ENCODE measurements at regions not wholly inside any gene's neighbourhood (a gene's known extent, or its start where the extent isn't known, plus 50 kb on each side); places are given as distances from the start of the nearest gene placed in this dataset.
"Not testable (repeated sequence)": the region's sequence is repeated elsewhere in the genome, so short reads cannot be mapped to it uniquely, and the experiment has no call there.

DNA sequence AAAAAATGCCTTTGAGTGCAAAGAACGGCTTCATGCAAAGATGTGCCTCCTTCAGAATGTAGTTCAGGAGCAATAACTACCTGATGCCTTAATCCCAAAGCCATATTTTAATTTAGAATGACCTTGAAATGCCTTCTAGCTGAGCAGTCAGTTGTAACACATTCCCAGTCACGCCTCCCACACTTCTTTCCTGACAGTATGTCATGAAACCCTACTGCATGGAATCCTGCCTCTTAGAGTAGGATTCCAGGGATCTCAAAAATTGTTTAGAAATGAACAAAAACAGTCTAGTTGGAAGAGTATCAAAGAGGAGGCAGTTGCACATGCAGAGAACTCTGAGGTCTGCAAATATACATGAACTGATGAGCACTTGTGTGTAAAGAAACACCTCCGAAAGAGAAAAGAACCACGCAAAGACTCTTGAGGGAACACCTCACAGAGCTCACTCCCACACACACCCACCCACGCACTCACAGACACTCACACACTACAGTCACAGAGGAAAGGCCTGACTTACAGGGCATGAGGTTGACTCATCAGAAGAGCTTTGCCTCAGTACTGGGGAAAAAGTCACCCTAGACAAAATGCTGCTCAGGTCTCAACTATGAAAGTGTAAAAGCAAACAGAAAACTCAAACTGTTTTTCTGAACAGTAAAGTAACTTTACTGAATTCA, 77.4 kb downstream of the GGTLC2 start:
- H3K4me3 ChIP-seq (ENCODE audit: low read length) = no peak overlapping the region
- H3K9me3 ChIP-seq (ENCODE audit: insufficient read depth, low read depth, low read length) = no peaks in the 10 kb centered on the region
- no peaks in the 10 kb centered on the region for H3K4me1 ChIP-seq (ENCODE audit: insufficient read depth, low read length)
- H3K27me3 ChIP-seq (ENCODE audit: insufficient read depth, low read length) = peaks cover 95% of the 10 kb centered on the region
- H3K36me3 ChIP-seq (ENCODE audit: insufficient read depth, low read depth, low read length) = no peaks in the 10 kb centered on the region
- no peak overlapping the region for H3K9ac ChIP-seq (ENCODE audit: low read depth, low read length)
- H3K27ac ChIP-seq (ENCODE audit: low read length) = no peak overlapping the region

DNA sequence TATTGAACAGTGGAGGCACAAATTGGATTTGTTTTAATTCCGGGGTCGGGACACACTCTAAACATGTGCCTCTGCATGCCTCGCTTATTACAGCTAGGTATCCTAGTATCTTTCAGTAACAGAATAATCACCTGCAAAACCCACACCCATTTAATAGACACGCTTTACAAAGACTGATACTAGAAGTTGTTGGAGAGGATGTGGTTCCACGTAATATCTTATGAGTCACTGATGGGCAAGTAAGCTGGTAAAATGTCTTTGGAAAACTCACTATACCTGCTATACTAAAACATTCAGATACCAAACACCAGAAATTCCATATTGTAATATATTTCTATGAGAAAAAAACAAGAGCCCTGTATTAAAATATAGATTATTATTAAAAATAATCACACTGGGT, 84.0 kb downstream of the GGTLC2 start:
- H3K27ac ChIP-seq (ENCODE audit: low read length) = no peak overlapping the region
- H3K4me1 ChIP-seq (ENCODE audit: insufficient read depth, low read length) = no peaks in the 10 kb centered on the region
- H3K9ac ChIP-seq (ENCODE audit: low read depth, low read length) = no peak overlapping the region
- no peak overlapping the region for H3K4me3 ChIP-seq (ENCODE audit: low read length)
- peaks cover 92% of the 10 kb centered on the region for H3K27me3 ChIP-seq (ENCODE audit: insufficient read depth, low read length)
- H3K9me3 ChIP-seq (ENCODE audit: insufficient read depth, low read depth, low read length) = no peaks in the 10 kb centered on the region
- H3K36me3 ChIP-seq (ENCODE audit: insufficient read depth, low read depth, low read length) = no peaks in the 10 kb centered on the region

DNA sequence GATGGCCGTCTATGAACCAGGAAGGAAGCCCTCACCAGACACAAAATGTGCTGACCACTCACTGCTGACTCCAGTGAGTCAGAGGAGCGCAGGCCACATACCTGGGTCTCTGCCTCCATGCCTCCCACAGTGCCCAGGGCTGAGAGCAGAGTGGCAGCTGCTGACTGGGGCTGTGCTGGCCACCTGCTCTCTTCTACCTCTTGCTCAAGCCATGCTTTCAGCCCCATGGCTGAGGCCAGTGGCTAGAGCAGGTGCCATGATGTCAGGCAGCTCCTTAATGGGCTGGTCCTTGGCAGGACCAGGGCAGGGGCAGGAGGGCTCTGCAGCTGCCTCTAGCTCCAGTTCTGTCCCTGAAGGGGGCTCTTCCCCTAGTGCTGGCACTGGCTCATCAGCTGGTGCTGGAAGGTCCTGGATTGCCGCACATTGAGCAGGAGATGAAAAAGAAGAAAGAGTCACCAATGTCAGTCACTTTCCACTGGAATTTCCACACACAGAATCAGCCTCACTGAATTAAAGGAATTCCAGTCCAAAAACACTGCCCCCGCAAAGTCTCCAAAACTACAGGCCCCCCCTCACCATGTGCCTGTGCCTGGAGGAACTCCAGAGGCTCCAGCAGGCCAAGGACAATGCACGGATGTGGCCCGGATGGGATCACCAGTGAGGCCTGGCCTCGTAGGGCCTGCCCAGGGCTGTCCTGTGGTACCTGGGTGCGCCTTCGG, 86.4 kb downstream of the GGTLC2 start:
- no peaks in the 10 kb centered on the region for H3K4me1 ChIP-seq (ENCODE audit: insufficient read depth, low read length)
- no peaks in the 10 kb centered on the region for H3K36me3 ChIP-seq (ENCODE audit: insufficient read depth, low read depth, low read length)
- H3K9me3 ChIP-seq (ENCODE audit: insufficient read depth, low read depth, low read length) = no peaks in the 10 kb centered on the region
- no peak overlapping the region for H3K27ac ChIP-seq (ENCODE audit: low read length)
- no peak overlapping the region for H3K9ac ChIP-seq (ENCODE audit: low read depth, low read length)
- H3K27me3 ChIP-seq (ENCODE audit: insufficient read depth, low read length) = peaks cover 82% of the 10 kb centered on the region
- H3K4me3 ChIP-seq (ENCODE audit: low read length) = no peak overlapping the region

GRCh38 chr22:22731374-22731676, 86.9 kb downstream of the GGTLC2 start:
- H3K4me3 ChIP-seq (ENCODE audit: low read length) = no peak overlapping the region
- H3K9me3 ChIP-seq (ENCODE audit: insufficient read depth, low read depth, low read length) = no peaks in the 10 kb centered on the region
- no peak overlapping the region for H3K9ac ChIP-seq (ENCODE audit: low read depth, low read length)
- no peaks in the 10 kb centered on the region for H3K36me3 ChIP-seq (ENCODE audit: insufficient read depth, low read depth, low read length)
- H3K27ac ChIP-seq (ENCODE audit: low read length) = no peak overlapping the region
- H3K4me1 ChIP-seq (ENCODE audit: insufficient read depth, low read length) = no peaks in the 10 kb centered on the region
- peaks cover 82% of the 10 kb centered on the region for H3K27me3 ChIP-seq (ENCODE audit: insufficient read depth, low read length)

DNA sequence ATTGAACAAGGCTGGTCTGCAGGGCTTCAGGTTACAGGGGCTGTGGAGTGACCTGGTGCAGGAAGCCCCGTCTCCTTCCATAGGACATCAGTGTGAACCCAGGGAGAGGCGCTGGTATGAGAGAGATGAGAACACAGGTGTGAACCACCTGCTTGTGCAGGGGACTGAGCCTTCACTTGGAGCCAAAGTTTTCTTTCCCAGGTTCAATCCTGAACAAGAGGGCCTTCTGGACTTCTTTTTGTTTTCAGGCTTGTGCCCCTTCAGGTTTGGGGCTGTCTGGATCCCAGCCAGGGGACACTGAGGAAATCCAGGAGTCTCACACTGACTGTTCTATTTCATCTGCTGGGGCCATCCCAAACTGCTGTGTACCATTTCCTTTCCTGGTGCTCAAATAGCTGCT, 88.6 kb downstream of the GGTLC2 start:
- peaks cover 83% of the 10 kb centered on the region for H3K27me3 ChIP-seq (ENCODE audit: insufficient read depth, low read length)
- not testable (repeated sequence) for H3K27ac ChIP-seq (ENCODE audit: low read length); H3K36me3 ChIP-seq (ENCODE audit: insufficient read depth, low read depth, low read length); H3K4me3 ChIP-seq (ENCODE audit: low read length); H3K9ac ChIP-seq (ENCODE audit: low read depth, low read length); H3K4me1 ChIP-seq (ENCODE audit: insufficient read depth, low read length); H3K9me3 ChIP-seq (ENCODE audit: insufficient read depth, low read depth, low read length)

DNA sequence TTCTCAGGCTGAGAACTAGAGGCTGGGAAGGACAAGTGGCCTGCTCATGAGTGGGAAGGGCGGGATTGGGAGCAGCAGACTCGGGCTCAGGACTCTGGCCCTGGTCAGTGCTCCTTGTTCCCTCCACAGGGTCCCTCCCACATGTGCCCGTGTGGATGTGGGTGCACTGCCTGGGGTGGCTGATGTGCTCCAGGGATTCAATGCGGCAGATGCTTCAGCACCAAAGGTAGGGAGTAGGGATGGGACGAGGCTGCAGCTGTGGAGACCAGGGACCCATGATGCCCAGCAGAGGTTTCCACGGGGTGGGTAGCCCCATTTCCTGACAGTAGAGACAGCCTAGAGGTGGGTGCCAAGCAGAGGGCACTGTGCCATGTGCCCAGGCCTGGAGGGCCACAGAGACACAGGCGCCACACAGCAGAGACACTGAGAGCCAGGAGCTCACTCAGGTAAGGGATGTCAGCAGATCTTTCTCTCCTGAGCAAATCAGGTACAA, 89.5 kb downstream of the GGTLC2 start:
- H3K27me3 ChIP-seq (ENCODE audit: insufficient read depth, low read length) = peaks cover 84% of the 10 kb centered on the region
- H3K9ac ChIP-seq (ENCODE audit: low read depth, low read length) = no peak overlapping the region
- H3K27ac ChIP-seq (ENCODE audit: low read length) = no peak overlapping the region

GRCh38 chr22:22734395-22735272, 90.2 kb downstream of the GGTLC2 start:
- not testable (repeated sequence) for H3K27ac ChIP-seq (ENCODE audit: low read length); H3K9me3 ChIP-seq (ENCODE audit: insufficient read depth, low read depth, low read length); H3K36me3 ChIP-seq (ENCODE audit: insufficient read depth, low read depth, low read length); H3K4me3 ChIP-seq (ENCODE audit: low read length); H3K9ac ChIP-seq (ENCODE audit: low read depth, low read length); H3K4me1 ChIP-seq (ENCODE audit: insufficient read depth, low read length)
- H3K27me3 ChIP-seq (ENCODE audit: insufficient read depth, low read length) = peaks cover 84% of the 10 kb centered on the region

More for the DNA sequence above, 89.5 kb downstream of the GGTLC2 start:
- no peaks in the 10 kb centered on the region for H3K4me1 ChIP-seq (ENCODE audit: insufficient read depth, low read length)
- H3K9me3 ChIP-seq (ENCODE audit: insufficient read depth, low read depth, low read length) = no peaks in the 10 kb centered on the region
- no peak overlapping the region for H3K4me3 ChIP-seq (ENCODE audit: low read length)
- no peaks in the 10 kb centered on the region for H3K36me3 ChIP-seq (ENCODE audit: insufficient read depth, low read depth, low read length)

DNA sequence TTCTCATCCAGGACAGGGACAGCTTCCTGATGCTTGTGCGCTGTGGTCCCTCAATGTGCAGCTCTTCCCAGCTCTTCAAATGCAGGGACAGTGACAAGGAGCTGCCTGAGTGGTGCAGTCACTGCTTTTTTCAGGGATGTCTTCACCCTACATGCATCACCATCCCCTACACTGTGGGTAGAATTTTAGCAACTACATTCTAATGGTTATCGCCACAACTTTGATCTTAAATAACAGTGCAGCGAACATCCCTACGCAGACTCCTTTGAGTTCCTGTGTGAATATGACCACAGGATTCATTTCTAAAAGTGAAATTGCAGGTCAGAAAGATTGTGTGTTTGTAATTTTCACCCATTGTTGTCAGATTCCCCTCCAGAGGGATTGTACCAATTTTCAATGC, 90.9 kb downstream of the GGTLC2 start:
- H3K4me1 ChIP-seq (ENCODE audit: insufficient read depth, low read length); H3K4me3 ChIP-seq (ENCODE audit: low read length); H3K36me3 ChIP-seq (ENCODE audit: insufficient read depth, low read depth, low read length); H3K9ac ChIP-seq (ENCODE audit: low read depth, low read length); H3K9me3 ChIP-seq (ENCODE audit: insufficient read depth, low read depth, low read length); H3K27ac ChIP-seq (ENCODE audit: low read length): not testable (repeated sequence)
- H3K27me3 ChIP-seq (ENCODE audit: insufficient read depth, low read length) = peaks cover 84% of the 10 kb centered on the region

DNA sequence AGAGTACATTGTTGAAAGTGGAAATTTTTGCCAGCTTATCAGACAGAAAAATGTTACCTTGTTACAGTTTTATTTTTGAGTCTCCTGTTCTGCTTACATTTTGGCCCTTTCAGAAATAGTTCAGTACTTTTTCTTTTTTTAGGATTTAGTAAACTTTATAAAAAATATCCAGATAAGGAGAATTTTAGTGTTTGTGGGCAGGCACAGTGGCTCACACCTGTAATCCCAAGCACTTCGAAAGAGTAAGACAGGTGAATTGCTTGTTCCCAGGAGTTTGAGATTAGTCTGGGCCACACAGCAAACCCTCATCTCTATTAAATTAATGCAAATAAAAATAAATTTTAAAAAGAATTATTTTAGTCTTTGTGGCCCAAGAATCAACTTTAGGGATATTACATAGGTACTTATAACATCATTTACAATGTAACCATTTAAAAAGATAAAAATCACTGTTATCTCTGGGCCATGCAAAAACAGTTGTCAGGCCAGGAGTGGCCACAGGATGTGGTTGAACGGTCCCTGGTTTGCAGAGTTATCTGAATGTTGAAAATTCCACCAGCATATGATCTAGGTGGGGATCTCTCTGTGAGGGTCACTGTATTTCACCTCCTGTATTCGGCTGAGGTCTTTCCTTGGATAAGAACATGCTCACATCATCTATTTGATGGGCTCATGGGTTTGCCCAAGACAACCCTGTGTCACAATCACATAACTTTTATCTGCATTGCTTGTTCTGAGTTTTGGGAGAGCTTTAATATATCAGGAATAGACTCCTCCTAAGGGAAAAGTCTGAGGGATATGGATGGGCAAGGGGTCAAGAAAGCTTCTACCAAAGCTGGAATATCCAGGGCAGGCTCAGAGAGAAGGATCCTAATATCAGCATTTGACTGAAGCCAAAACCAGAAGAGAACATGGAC, 91.5 kb downstream of the GGTLC2 start:
- H3K27me3 ChIP-seq (ENCODE audit: insufficient read depth, low read length) = peaks cover 84% of the 10 kb centered on the region
- H3K4me3 ChIP-seq (ENCODE audit: low read length) = no peak overlapping the region
- no peak overlapping the region for H3K27ac ChIP-seq (ENCODE audit: low read length)
- H3K4me1 ChIP-seq (ENCODE audit: insufficient read depth, low read length) = no peaks in the 10 kb centered on the region
- no peaks in the 10 kb centered on the region for H3K9me3 ChIP-seq (ENCODE audit: insufficient read depth, low read depth, low read length)
- no peak overlapping the region for H3K9ac ChIP-seq (ENCODE audit: low read depth, low read length)
- H3K36me3 ChIP-seq (ENCODE audit: insufficient read depth, low read depth, low read length) = no peaks in the 10 kb centered on the region

- Histone ChIP-seq H3K9me3 (ENCODE audit: insufficient read depth, low read depth, low read length) (no peaks in the 10 kb centered on the region), H3K9ac (ENCODE audit: low read depth, low read length) (no peak overlapping the region), H3K27ac (ENCODE audit: low read length) (no peak overlapping the region), H3K36me3 (ENCODE audit: insufficient read depth, low read depth, low read length) (no peaks in the 10 kb centered on the region), H3K27me3 (ENCODE audit: insufficient read depth, low read length) (peaks cover 87% of the 10 kb centered on the region), H3K4me1 (ENCODE audit: insufficient read depth, low read length) (no peaks in the 10 kb centered on the region), H3K4me3 (ENCODE audit: low read length) (no peak overlapping the region)
Observed at GRCh38 chr22:22737590-22737989, 93.2 kb downstream of the GGTLC2 start.

- H3K27me3 ChIP-seq (ENCODE audit: insufficient read depth, low read length) = peaks cover 89% of the 10 kb centered on the region
- no peak overlapping the region for H3K4me3 ChIP-seq (ENCODE audit: low read length)
- no peaks in the 10 kb centered on the region for H3K9me3 ChIP-seq (ENCODE audit: insufficient read depth, low read depth, low read length)
- H3K27ac ChIP-seq (ENCODE audit: low read length) = no peak overlapping the region
- H3K36me3 ChIP-seq (ENCODE audit: insufficient read depth, low read depth, low read length) = no peaks in the 10 kb centered on the region
- no peaks in the 10 kb centered on the region for H3K4me1 ChIP-seq (ENCODE audit: insufficient read depth, low read length)
- no peak overlapping the region for H3K9ac ChIP-seq (ENCODE audit: low read depth, low read length)
Observed at GRCh38 chr22:22738959-22739585, 94.7 kb downstream of the GGTLC2 start.

All from iPS-20b (cell line).